ENCODE measurements at regions not wholly inside any gene's neighbourhood (a gene's known extent, or its start where the extent isn't known, plus 50 kb on each side); places are given as distances from the start of the nearest gene placed in this dataset.

- ATAC-seq (no peak), DNase-seq (ENCODE audit: low read depth, low spot score) (no peak)
- in situ Hi-C loops (cut with HindIII; ENCODE audit: low pct_unique_long_range_greater_than_20kb, low sequenced_read_pairs) (no loop called here), intact Hi-C loops (cut with micrococcal nuclease; ENCODE audit: unreplicated experiment) (no loop called here)
- TF ChIP-seq CTCF (IDR thresholded peaks at IDR 0.05), result no peak
- no peak for TF ChIP-seq TCF7L2 (IDR thresholded peaks at IDR 0.05; ENCODE audit: low read depth, low read length)
- no peak for TF ChIP-seq SIN3A (IDR thresholded peaks at IDR 0.05; ENCODE audit: borderline replicate concordance, insufficient read depth, low read depth, low read length)
- TF ChIP-seq POLR2AphosphoS5 (IDR thresholded peaks at IDR 0.05; ENCODE audit: low read depth, low read length), result no peak
- no peak for TF ChIP-seq REST (IDR thresholded peaks at IDR 0.05; ENCODE audit: insufficient read depth in 1 of 2, low read depth in 2 of 2, low read length in 1 of 2)
- Histone ChIP-seq H3K4me3 (ENCODE audit: low read depth in 2 of 2, low read length in 2 of 2) (no peak overlapping the region), H3K27me3 (ENCODE audit: control insufficient read depth, insufficient read depth, low read length) (no peaks in the 10 kb centered on the region), H3K4me1 (ENCODE audit: control insufficient read depth, insufficient read depth, low read length) (no peaks in the 10 kb centered on the region), H3K9me3 (ENCODE audit: control insufficient read depth, insufficient read depth, low read depth, low read length) (no peaks in the 10 kb centered on the region), H3K27ac (ENCODE audit: low read length) (no peak overlapping the region), H3K36me3 (ENCODE audit: control insufficient read depth, insufficient read depth, low read length) (no peaks in the 10 kb centered on the region)
- POLR2A ChIA-PET, result no interaction called here
- BruUV-seq (replicated peaks), result no TSS peak
- CTCF ChIA-PET, result no interaction called here
These were observed 261.9 kb upstream of the LYZL1 start for GRCh38 chr10:29026802-29027580.

- ATAC-seq, result no peak
- CTCF ChIA-PET, result no interaction called here
- Histone ChIP-seq H3K9me3 (ENCODE audit: control insufficient read depth, insufficient read depth, low read depth, low read length) (no peaks in the 10 kb centered on the region), H3K4me3 (ENCODE audit: low read depth in 2 of 2, low read length in 2 of 2) (no peak overlapping the region), H3K36me3 (ENCODE audit: control insufficient read depth, insufficient read depth, low read length) (no peaks in the 10 kb centered on the region), H3K27me3 (ENCODE audit: control insufficient read depth, insufficient read depth, low read length) (no peaks in the 10 kb centered on the region), H3K4me1 (ENCODE audit: control insufficient read depth, insufficient read depth, low read length) (no peaks in the 10 kb centered on the region), H3K27ac (ENCODE audit: low read length) (no peak overlapping the region)
- in situ Hi-C loops (cut with HindIII; ENCODE audit: low pct_unique_long_range_greater_than_20kb, low sequenced_read_pairs), result no loop called here
- no peak for DNase-seq (ENCODE audit: low read depth, low spot score)
- intact Hi-C loops (cut with micrococcal nuclease; ENCODE audit: unreplicated experiment), result no loop called here
- POLR2A ChIA-PET, result no interaction called here
- no TSS peak for BruUV-seq (replicated peaks)
- TF ChIP-seq POLR2AphosphoS5 (IDR thresholded peaks at IDR 0.05; ENCODE audit: low read depth, low read length), result no peak
- TF ChIP-seq REST (IDR thresholded peaks at IDR 0.05; ENCODE audit: insufficient read depth in 1 of 2, low read depth in 2 of 2, low read length in 1 of 2), result no peak
- no peak for TF ChIP-seq CTCF (IDR thresholded peaks at IDR 0.05)
- no peak for TF ChIP-seq SIN3A (IDR thresholded peaks at IDR 0.05; ENCODE audit: borderline replicate concordance, insufficient read depth, low read depth, low read length)
- no peak for TF ChIP-seq TCF7L2 (IDR thresholded peaks at IDR 0.05; ENCODE audit: low read depth, low read length)
These were observed 260.4 kb upstream of the LYZL1 start for GRCh38 chr10:29028486-29028885.

Data from Panc1 (cell line).